DND-41 (cell line): ENCODE measurements at regions not wholly inside any gene's neighbourhood (a gene's known extent, or its start where the extent isn't known, plus 50 kb on each side); places are given as distances from the start of the nearest gene placed in this dataset.

Experiments used
- ATAC-seq: fragments of 200-7000 bp; cut with Tn5 transposase; 3 replicates; pipeline ENCODE4 v1.9.1; 2021; ENCODE audit warnings: low read depth; ENCODE audit not compliant: insufficient read depth
- DNase-seq: peaks from one replicate; pipeline ENCODE4 v3.0.0-alpha.2; 2020
- H2AFZ ChIP-seq: 2 replicates; pipeline ENCODE4 v1.6.0; 2012; ENCODE audit warnings: low read depth, low read length
- H3K27ac ChIP-seq: 2 replicates; pipeline ENCODE4 v1.5.1; 2012; ENCODE audit warnings: low read length, inconsistent platforms
- H3K27me3 ChIP-seq: fragments of 200-600 bp; sonication (generic); 2 replicates; pipeline ENCODE4 v1.6.0; 2012; ENCODE audit warnings: low read length, mild to moderate bottlenecking, inconsistent platforms; ENCODE audit not compliant: insufficient read depth, poor library complexity
- H3K36me3 ChIP-seq: 2 replicates; pipeline ENCODE4 v1.5.1; 2012; ENCODE audit warnings: low read length, inconsistent platforms; ENCODE audit not compliant: insufficient read depth
- H3K4me1 ChIP-seq: 2 replicates; pipeline ENCODE4 v1.5.1; 2012; ENCODE audit warnings: mild to moderate bottlenecking, low read length; ENCODE audit not compliant: insufficient read depth
- H3K4me2 ChIP-seq: 2 replicates; pipeline ENCODE4 v1.6.0; 2012; ENCODE audit warnings: mild to moderate bottlenecking, moderate library complexity, low read length, inconsistent platforms; ENCODE audit not compliant: insufficient read depth
- H3K4me3 ChIP-seq, 2 experiments: fragments of 200-600 bp in 1 of 2; shearing (Covaris generic) in 1 of 2; 2 replicates each; pipeline ENCODE4 v1.5.1; 2012 to 2016; ENCODE audit warnings: inconsistent platforms in 2 of 2, low read length in 2 of 2, mild to moderate bottlenecking in 2 of 2, low read depth in 1 of 2, moderate library complexity in 1 of 2
- H3K79me2 ChIP-seq: 2 replicates; pipeline ENCODE4 v1.6.0; 2012; ENCODE audit warnings: low read length, inconsistent platforms; ENCODE audit not compliant: insufficient read depth
- H3K9ac ChIP-seq: 2 replicates; pipeline ENCODE4 v1.6.0; 2012; ENCODE audit warnings: low read depth, mild to moderate bottlenecking, inconsistent platforms, low read length, moderate library complexity
- H3K9me3 ChIP-seq: 2 replicates; pipeline ENCODE4 v1.5.1; 2012; ENCODE audit warnings: low read length, moderate library complexity, mild to moderate bottlenecking, inconsistent platforms; ENCODE audit not compliant: insufficient read depth, severe bottlenecking
- H4K20me1 ChIP-seq: 2 replicates; pipeline ENCODE4 v1.6.0; 2012; ENCODE audit warnings: low read length; ENCODE audit not compliant: insufficient read depth
- CTCF ChIP-seq: IDR thresholded peaks from 2 replicates; pipeline ENCODE4 v1.5.1; 2012; ENCODE audit warnings: borderline replicate concordance, low read length, moderate library complexity, mild to moderate bottlenecking; ENCODE audit not compliant: poor library complexity, severe bottlenecking; ENCODE audit errors: extremely low read depth
- EZH2 ChIP-seq: IDR thresholded peaks from 3 replicates; pipeline ENCODE4 v1.6.1; 2012; ENCODE audit warnings: borderline replicate concordance, low read depth, mild to moderate bottlenecking, moderate library complexity, low read length, inconsistent platforms; ENCODE audit not compliant: severe bottlenecking

DNA sequence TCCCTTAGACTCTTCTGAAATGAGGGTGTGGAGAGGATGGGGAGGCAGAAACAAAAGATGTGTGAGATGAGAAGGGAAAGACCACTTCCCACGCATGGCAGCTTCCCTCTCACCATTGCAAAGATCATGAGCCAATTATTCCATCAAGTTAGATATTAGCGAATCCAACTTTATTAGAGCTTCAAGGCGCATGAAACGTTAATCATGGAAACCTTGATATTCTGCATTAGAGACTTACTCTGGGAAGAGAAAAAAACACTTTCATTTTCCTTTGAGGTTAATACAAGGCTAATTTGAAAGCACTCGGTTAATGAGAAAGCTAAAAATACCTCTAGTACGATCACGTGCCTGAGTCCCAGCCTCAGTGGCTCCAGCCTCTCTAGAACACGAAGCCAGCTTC, 220.6 kb upstream of the RPL38 start:
- H3K9me3 ChIP-seq, result no peaks in the 10 kb centered on the region
- DNase-seq (no peak), ATAC-seq (no peak)
- TF ChIP-seq CTCF, result no peak
- no peak for TF ChIP-seq EZH2
- H2AFZ ChIP-seq, result no peak overlapping the region
- no peaks in the 10 kb centered on the region for H3K4me1 ChIP-seq
- no peak overlapping the region for H3K4me3 ChIP-seq
- H3K27me3 ChIP-seq, result peaks cover 6% of the 10 kb centered on the region
- no peaks in the 10 kb centered on the region for H3K79me2 ChIP-seq
- H3K4me2 ChIP-seq, result no peak overlapping the region
- no peaks in the 10 kb centered on the region for H3K36me3 ChIP-seq
- H4K20me1 ChIP-seq, result no peaks in the 10 kb centered on the region
- no peak overlapping the region for H3K27ac ChIP-seq
- H3K9ac ChIP-seq, result no peak overlapping the region

- Histone ChIP-seq H3K9ac (no peak overlapping the region), H3K36me3 (no peaks in the 10 kb centered on the region), H3K27ac (no peak overlapping the region), H3K79me2 (no peaks in the 10 kb centered on the region), H3K27me3 (peaks cover 6% of the 10 kb centered on the region), H3K4me2 (no peak overlapping the region), H3K4me3 (no peak overlapping the region), H4K20me1 (no peaks in the 10 kb centered on the region), H2AFZ (no peak overlapping the region), H3K4me1 (no peaks in the 10 kb centered on the region), H3K9me3 (no peaks in the 10 kb centered on the region)
- no peak for TF ChIP-seq CTCF
- no peak for TF ChIP-seq EZH2
- no peak for DNase-seq
- ATAC-seq, result no peak
Observed at GRCh38 chr17:73983621-73984400, 219.7 kb upstream of the RPL38 start.

DNA sequence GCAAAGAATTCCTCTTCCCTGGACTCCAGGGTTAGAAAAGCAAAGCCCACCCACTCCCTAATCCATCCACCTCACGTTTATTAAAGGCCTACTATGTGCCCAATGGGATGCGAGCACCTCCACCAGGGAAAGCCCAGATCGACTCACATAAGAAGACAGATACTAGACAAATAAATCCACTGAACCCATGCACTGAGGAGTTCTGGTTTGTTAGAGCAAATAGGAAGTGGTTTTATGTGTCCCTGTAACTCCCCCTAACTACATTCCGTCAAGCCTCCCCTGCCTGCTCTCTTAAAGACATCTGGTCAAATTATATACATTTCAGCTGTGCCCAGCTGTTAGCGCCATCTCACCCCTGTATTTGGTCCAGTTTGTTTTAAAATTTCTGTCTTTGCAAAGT, 218.5 kb upstream of the RPL38 start:
- H3K4me2 ChIP-seq, result no peak overlapping the region
- H4K20me1 ChIP-seq, result no peaks in the 10 kb centered on the region
- no peak overlapping the region for H3K4me3 ChIP-seq
- H3K4me1 ChIP-seq, result no peaks in the 10 kb centered on the region
- H3K79me2 ChIP-seq, result no peaks in the 10 kb centered on the region
- TF ChIP-seq EZH2 (no peak), CTCF (no peak)
- H3K9me3 ChIP-seq, result no peaks in the 10 kb centered on the region
- no peak overlapping the region for H2AFZ ChIP-seq
- H3K36me3 ChIP-seq, result no peaks in the 10 kb centered on the region
- DNase-seq (no peak), ATAC-seq (no peak)
- no peak overlapping the region for H3K9ac ChIP-seq
- peaks cover 3% of the 10 kb centered on the region for H3K27me3 ChIP-seq
- no peak overlapping the region for H3K27ac ChIP-seq

- Histone ChIP-seq H4K20me1 (no peaks in the 10 kb centered on the region), H3K9me3 (no peaks in the 10 kb centered on the region), H3K27ac (no peak overlapping the region), H3K4me1 (no peaks in the 10 kb centered on the region), H3K79me2 (no peaks in the 10 kb centered on the region), H3K4me2 (no peak overlapping the region), H3K4me3 (no peak overlapping the region), H3K9ac (no peak overlapping the region), H2AFZ (no peak overlapping the region), H3K36me3 (no peaks in the 10 kb centered on the region), H3K27me3 (peaks cover 3% of the 10 kb centered on the region)
- no peak for DNase-seq
- ATAC-seq, result no peak
- TF ChIP-seq EZH2 (no peak), CTCF (no peak)
Observed at GRCh38 chr17:73985466-73986015, 217.9 kb upstream of the RPL38 start.
